Esophagus mucosa (tissue), 1 donor: ENCODE measurements at regions not wholly inside any gene's neighbourhood (a gene's known extent, or its start where the extent isn't known, plus 50 kb on each side); places are given as distances from the start of the nearest gene placed in this dataset.

Source experiments
- ATAC-seq: fragments of 200-7000 bp; cut with Tn5 transposase; one replicate; pipeline ENCODE4 v1.9.1; 2020
- donor health status: DM: yes; HTN: yes; CAD: no.

GRCh38 chr5:141777711-141778110 lies 95.7 kb upstream of the ARAP3 start:
- ATAC-seq = no peak

- no peak for ATAC-seq
Measured at GRCh38 chr5:141777130-141777529, 95.1 kb upstream of the ARAP3 start.

GRCh38 chr5:141773779-141774562 lies 91.9 kb upstream of the ARAP3 start:
- no peak for ATAC-seq

GRCh38 chr5:141772281-141772680 lies 90.3 kb upstream of the ARAP3 start:
- no peak for ATAC-seq

- ATAC-seq = no peak
Measured at GRCh38 chr5:141771562-141771961, 89.5 kb upstream of the ARAP3 start.

- ATAC-seq = no peak
Measured at GRCh38 chr5:141771031-141771430, 89.0 kb upstream of the ARAP3 start.

GRCh38 chr5:141769671-141770070 lies 87.6 kb upstream of the ARAP3 start:
- no peak for ATAC-seq

GRCh38 chr5:141767671-141768070 lies 85.6 kb upstream of the ARAP3 start:
- no peak for ATAC-seq

- ATAC-seq = no peak
Measured at GRCh38 chr5:141765896-141766551, 84.0 kb upstream of the ARAP3 start.

- no peak for ATAC-seq
Measured at GRCh38 chr5:141763541-141763940, 81.5 kb upstream of the ARAP3 start.

- ATAC-seq = no peak
Measured at GRCh38 chr5:141762790-141763368, 80.8 kb upstream of the ARAP3 start.

- ATAC-seq = no peak
Measured at GRCh38 chr5:141762316-141762715, 80.3 kb upstream of the ARAP3 start.

- ATAC-seq = no peak
Measured at GRCh38 chr5:141760753-141761152, 78.7 kb upstream of the ARAP3 start.

- ATAC-seq = no peak
Measured at GRCh38 chr5:141760193-141760592, 78.2 kb upstream of the ARAP3 start.

GRCh38 chr5:141758310-141758998 lies 76.4 kb upstream of the ARAP3 start:
- no peak for ATAC-seq

GRCh38 chr5:141757402-141757801 lies 75.4 kb upstream of the ARAP3 start:
- peak; percentile 63 for ATAC-seq

GRCh38 chr5:141756196-141756595 lies 74.2 kb upstream of the ARAP3 start:
- no peak for ATAC-seq

GRCh38 chr5:141753971-141754713 lies 72.1 kb upstream of the ARAP3 start:
- ATAC-seq = peak; percentile 45

- no peak for ATAC-seq
Measured at GRCh38 chr5:141753143-141753970, 71.3 kb upstream of the ARAP3 start.

GRCh38 chr5:141747152-141748141 lies 65.4 kb upstream of the ARAP3 start:
- ATAC-seq = peak; percentile 62
